ENCODE measurements at regions not wholly inside any gene's neighbourhood (a gene's known extent, or its start where the extent isn't known, plus 50 kb on each side); places are given as distances from the start of the nearest gene placed in this dataset.

DNA sequence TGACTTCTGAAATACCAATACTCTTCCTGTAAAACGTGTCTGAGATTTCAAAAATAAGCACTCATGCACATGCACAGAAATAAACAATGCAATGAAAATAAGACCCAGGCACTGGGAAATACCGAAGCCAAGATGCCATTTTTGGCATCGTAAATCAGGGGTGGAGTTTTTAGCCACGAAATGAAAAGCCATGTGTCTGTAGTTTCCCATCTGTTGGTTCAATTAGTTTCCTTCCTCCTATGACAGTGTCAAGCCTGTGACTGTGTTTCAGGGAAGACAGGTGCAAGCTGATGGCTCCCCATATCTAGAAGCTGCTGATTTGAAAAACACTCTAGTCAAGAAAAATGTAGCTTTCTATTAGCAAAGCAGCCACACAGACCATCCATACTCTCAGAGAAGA is 480.4 kb upstream of the CAMK1G start:
- TF ChIP-seq, protein P1, sequence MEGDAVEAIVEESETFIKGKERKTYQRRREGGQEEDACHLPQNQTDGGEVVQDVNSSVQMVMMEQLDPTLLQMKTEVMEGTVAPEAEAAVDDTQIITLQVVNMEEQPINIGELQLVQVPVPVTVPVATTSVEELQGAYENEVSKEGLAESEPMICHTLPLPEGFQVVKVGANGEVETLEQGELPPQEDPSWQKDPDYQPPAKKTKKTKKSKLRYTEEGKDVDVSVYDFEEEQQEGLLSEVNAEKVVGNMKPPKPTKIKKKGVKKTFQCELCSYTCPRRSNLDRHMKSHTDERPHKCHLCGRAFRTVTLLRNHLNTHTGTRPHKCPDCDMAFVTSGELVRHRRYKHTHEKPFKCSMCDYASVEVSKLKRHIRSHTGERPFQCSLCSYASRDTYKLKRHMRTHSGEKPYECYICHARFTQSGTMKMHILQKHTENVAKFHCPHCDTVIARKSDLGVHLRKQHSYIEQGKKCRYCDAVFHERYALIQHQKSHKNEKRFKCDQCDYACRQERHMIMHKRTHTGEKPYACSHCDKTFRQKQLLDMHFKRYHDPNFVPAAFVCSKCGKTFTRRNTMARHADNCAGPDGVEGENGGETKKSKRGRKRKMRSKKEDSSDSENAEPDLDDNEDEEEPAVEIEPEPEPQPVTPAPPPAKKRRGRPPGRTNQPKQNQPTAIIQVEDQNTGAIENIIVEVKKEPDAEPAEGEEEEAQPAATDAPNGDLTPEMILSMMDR (conservative IDR thresholded peaks at IDR 0.05): no peak
- no peak for TF ChIP-seq EZH2 (IDR thresholded peaks at IDR 0.05; ENCODE audit: low read depth)

All from PC-9 (cell line).